ENCODE measurements at regions not wholly inside any gene's neighbourhood (a gene's known extent, or its start where the extent isn't known, plus 50 kb on each side); places are given as distances from the start of the nearest gene placed in this dataset.

DNA sequence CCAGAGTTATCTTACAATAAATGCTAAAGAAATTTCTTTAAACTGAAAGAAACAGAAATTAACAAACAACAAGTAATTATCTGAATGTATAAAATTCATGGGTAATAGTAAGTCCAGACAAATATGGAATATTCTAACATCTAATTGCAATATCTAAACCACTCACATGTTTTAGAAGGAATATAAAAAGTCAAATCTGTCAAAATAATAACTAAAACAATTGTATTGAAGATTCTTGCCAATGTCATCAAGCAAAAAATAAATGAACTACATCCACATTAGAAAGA, 942.9 kb upstream of the PCDH20 start:
- TF ChIP-seq POLR2AphosphoS5 (IDR thresholded peaks at IDR 0.05; ENCODE audit: low read depth) (no peak), EZH2phosphoT487 (IDR thresholded peaks at IDR 0.05; ENCODE audit: unreplicated experiment) (no peak), EZH2 (IDR thresholded peaks at IDR 0.05; ENCODE audit: low read depth, unreplicated experiment) (no peak), ZNF331 (CRISPR knock-in tag; IDR thresholded peaks at IDR 0.05; ENCODE audit: low read depth) (no peak)
- TF ChIP-seq, protein P1, sequence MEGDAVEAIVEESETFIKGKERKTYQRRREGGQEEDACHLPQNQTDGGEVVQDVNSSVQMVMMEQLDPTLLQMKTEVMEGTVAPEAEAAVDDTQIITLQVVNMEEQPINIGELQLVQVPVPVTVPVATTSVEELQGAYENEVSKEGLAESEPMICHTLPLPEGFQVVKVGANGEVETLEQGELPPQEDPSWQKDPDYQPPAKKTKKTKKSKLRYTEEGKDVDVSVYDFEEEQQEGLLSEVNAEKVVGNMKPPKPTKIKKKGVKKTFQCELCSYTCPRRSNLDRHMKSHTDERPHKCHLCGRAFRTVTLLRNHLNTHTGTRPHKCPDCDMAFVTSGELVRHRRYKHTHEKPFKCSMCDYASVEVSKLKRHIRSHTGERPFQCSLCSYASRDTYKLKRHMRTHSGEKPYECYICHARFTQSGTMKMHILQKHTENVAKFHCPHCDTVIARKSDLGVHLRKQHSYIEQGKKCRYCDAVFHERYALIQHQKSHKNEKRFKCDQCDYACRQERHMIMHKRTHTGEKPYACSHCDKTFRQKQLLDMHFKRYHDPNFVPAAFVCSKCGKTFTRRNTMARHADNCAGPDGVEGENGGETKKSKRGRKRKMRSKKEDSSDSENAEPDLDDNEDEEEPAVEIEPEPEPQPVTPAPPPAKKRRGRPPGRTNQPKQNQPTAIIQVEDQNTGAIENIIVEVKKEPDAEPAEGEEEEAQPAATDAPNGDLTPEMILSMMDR (conservative IDR thresholded peaks at IDR 0.05; ENCODE audit: low read depth in 2 of 2), result no peak
- TF ChIP-seq, protein P2, sequence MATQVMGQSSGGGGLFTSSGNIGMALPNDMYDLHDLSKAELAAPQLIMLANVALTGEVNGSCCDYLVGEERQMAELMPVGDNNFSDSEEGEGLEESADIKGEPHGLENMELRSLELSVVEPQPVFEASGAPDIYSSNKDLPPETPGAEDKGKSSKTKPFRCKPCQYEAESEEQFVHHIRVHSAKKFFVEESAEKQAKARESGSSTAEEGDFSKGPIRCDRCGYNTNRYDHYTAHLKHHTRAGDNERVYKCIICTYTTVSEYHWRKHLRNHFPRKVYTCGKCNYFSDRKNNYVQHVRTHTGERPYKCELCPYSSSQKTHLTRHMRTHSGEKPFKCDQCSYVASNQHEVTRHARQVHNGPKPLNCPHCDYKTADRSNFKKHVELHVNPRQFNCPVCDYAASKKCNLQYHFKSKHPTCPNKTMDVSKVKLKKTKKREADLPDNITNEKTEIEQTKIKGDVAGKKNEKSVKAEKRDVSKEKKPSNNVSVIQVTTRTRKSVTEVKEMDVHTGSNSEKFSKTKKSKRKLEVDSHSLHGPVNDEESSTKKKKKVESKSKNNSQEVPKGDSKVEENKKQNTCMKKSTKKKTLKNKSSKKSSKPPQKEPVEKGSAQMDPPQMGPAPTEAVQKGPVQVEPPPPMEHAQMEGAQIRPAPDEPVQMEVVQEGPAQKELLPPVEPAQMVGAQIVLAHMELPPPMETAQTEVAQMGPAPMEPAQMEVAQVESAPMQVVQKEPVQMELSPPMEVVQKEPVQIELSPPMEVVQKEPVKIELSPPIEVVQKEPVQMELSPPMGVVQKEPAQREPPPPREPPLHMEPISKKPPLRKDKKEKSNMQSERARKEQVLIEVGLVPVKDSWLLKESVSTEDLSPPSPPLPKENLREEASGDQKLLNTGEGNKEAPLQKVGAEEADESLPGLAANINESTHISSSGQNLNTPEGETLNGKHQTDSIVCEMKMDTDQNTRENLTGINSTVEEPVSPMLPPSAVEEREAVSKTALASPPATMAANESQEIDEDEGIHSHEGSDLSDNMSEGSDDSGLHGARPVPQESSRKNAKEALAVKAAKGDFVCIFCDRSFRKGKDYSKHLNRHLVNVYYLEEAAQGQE (IDR thresholded peaks at IDR 0.05; ENCODE audit: unreplicated experiment), result no peak

All from GM23338 (cell line).